GM19351 (cell line): ENCODE measurements at regions not wholly inside any gene's neighbourhood (a gene's known extent, or its start where the extent isn't known, plus 50 kb on each side); places are given as distances from the start of the nearest gene placed in this dataset.

ENCODE experiments used
- ATAC-seq: cut with Tn5 transposase; IDR thresholded peaks from one replicate; pipeline ENCODE4 v1.9.1; 2021; ENCODE audit warnings: mild to moderate bottlenecking, moderate library complexity; ENCODE audit not compliant: unreplicated experiment

- ATAC-seq, result no peak
Measured at GRCh38 chr13:72039126-72039525, 172.1 kb upstream of the DACH1 start.

DNA sequence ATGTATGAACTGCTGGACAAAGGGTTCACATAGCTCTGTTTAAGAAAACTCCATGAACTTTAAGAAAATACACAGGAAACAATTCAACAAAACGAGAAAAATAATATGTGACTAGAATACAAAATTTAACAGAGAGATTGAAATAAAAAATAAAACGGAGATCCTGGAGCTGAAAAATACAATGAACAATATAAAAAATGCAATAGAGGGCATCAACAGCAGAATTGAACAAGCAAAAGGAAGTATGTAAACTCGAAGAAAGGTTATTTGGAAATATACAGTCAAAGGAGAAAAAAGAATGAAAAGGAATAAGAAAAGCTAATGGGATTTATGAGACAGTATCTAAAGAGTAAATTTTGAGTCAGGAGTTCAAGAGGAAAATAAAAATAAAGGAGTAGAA lies 163.0 kb upstream of the DACH1 start:
- ATAC-seq, result no peak

DNA sequence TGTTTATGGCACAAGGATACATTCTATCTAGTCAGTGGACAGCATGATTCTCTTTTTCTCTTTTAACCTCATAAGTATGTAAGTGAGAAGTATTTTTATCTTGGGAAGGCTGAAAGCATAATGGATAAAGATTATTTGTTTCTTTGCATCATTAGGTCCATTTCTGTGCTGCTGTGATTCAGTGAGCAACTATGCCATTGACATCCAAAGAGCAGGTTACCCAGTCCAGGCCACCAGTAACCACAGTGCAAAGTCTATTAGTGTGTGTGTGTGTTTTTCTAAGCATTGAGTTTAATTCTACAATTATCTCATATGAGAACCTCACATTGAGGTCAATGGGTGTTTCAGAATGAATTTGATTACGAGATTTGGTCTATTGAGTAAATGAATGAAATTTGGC lies 158.8 kb upstream of the DACH1 start:
- ATAC-seq, result no peak

GRCh38 chr13:72023895-72024294 lies 156.9 kb upstream of the DACH1 start:
- no peak for ATAC-seq

GRCh38 chr13:72005455-72005854 lies 138.5 kb upstream of the DACH1 start:
- no peak for ATAC-seq

DNA sequence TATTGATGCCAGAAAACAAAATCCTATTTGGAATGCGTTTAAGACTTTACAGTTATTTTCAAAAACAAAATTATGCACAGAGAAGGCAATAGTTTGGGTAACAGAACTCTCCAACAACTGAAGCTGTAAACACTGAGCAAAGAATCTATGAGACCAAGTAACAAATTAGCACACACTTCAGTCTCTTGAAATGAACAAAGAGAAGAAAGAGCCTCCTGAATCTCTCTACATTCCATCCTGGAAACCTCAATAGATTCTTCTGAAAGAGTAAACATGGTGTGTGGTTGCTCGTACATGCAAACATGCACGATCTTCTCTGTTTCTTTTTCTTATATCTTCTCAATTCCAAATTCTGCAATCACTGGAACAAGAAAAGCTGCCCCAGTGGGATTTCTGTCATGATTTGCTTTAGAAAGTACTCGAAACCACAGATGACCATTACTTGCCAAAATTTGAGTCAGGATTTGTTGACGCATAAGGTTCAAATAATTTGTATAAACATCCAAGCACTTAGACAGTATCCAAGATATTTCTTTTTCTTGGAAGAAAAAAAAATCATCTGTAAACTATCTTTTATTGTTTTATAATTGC lies 137.9 kb upstream of the DACH1 start:
- no peak for ATAC-seq

GRCh38 chr13:72004246-72004645 lies 137.2 kb upstream of the DACH1 start:
- ATAC-seq, result no peak

GRCh38 chr13:71998223-71998622 lies 131.2 kb upstream of the DACH1 start:
- ATAC-seq, result no peak

DNA sequence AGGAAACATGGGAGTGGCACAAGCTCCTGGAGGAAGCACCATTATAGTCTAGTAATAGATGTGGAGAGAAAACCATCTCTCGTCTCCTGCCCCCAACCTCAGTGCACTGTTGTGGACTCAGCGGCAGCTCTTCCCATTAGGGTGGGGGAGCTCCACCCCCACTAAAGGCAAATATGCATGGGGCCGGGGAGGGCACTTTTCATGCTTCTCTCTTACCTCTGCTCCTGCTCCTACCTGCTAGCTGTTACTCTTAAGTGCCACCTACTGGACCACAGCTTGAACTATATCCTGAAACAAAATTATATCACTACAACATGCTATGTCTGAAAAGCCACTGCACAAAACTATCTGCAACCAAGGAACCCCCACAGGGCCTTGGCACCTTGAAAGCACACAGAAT lies 112.6 kb upstream of the DACH1 start:
- no peak for ATAC-seq

- no peak for ATAC-seq
Measured at GRCh38 chr13:71977028-71977427, 110.0 kb upstream of the DACH1 start.

DNA sequence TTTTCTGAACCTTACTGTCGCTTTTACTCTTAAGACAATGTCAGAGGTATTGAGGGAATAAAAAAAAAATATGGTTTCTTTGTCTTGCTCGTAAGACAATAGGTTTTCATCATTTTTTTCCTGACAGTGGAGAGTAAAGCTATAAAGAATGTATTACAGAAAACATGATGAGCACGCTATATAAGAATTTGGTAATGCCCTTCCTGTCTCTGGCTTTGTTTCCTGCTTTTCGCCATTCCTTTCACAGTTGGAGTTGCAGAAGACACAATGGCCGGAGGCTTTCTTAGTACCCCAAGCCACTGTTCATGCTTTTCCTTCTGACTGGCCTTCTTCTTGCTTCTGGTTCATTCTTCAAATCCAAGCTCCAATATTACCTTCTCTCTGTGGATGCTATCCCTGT lies 101.0 kb upstream of the DACH1 start:
- ATAC-seq, result no peak

GRCh38 chr13:71964491-71965100 lies 97.6 kb upstream of the DACH1 start:
- no peak for ATAC-seq

DNA sequence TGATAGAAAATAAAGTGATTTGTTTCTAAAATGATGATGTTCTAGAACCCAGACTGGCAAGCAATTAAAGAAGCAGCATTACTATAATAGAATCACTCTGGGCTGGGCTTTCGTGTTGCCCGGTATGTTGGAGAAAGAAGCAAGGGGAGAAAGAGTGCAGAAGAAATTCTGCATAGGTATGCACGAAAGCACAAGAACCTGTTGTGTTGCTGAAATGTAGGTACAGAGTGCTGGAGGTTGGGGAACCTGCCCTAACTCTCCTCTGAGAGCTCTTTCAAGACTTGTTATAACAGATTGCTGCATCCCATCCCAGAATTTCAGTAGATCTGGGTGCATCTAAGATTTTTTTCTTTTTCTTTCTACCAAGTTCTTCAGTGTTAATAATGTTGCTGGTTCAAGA lies 95.7 kb upstream of the DACH1 start:
- ATAC-seq, result no peak

GRCh38 chr13:71962126-71962525 lies 95.1 kb upstream of the DACH1 start:
- ATAC-seq, result no peak

- ATAC-seq, result no peak
Measured at GRCh38 chr13:71949441-71949840, 82.4 kb upstream of the DACH1 start.

- no peak for ATAC-seq
Measured at GRCh38 chr13:71939186-71939585, 72.2 kb upstream of the DACH1 start.

- no peak for ATAC-seq
Measured at GRCh38 chr13:71935166-71935840, 68.3 kb upstream of the DACH1 start.

GRCh38 chr13:71924931-71925330 lies 57.9 kb upstream of the DACH1 start:
- ATAC-seq, result no peak

DNA sequence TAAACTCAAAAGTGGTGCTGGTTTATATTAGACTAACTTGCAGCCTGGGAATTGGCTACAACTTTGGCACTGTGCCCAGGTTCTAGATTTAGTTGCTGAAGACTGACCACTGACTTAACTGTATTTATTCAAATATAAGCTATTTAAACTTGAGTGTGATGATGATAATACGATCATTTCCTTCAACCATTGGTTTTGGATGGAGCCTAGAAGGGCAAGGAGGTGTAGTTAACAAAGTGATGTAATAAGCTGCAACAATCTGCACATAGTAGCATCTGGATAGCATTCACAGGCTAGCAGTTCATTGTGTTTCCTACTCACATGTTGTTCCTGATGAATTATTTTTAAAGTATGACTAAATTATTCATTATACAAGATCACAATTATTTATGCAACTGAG lies 55.2 kb upstream of the DACH1 start:
- ATAC-seq, result no peak
